Liver (tissue), 3 donors: ENCODE measurements at regions not wholly inside any gene's neighbourhood (a gene's known extent, or its start where the extent isn't known, plus 50 kb on each side); places are given as distances from the start of the nearest gene placed in this dataset.

ENCODE experiments used
- CTCF ChIP-seq: fragments of 150-350 bp; IDR thresholded peaks from 2 replicates; pipeline ENCODE4 v1.5.1; 2017; ENCODE audit warnings: improper control_type of control experiment, low read depth, low read length; ENCODE audit not compliant: missing input control
- EGR1 ChIP-seq, 2 donors: IDR thresholded peaks; 2 replicates each; pipeline ENCODE4 v1.6.1; 2016 to 2018; ENCODE audit warnings: antibody characterized with exemption in 2 of 2, low read depth in 2 of 2
- FOXA1 ChIP-seq: IDR thresholded peaks from 2 replicates; pipeline ENCODE4 v1.6.1; 2016; ENCODE audit warnings: antibody characterized with exemption
- MAX ChIP-seq: IDR thresholded peaks from 2 replicates; pipeline ENCODE4 v1.6.1; 2016; ENCODE audit warnings: antibody characterized with exemption
- donor health status: healthy.
- donor health status: healthy.

GRCh38 chr20:58076405-58076804, 152.0 kb downstream of the ANKRD60 start:
- TF ChIP-seq FOXA1 (no peak), EGR1 (IDR thresholded peaks at IDR 0.05; ENCODE audit: low read depth in 2 of 2) (no peak), CTCF (no peak), MAX (no peak)
